ENCODE measurements at regions not wholly inside any gene's neighbourhood (a gene's known extent, or its start where the extent isn't known, plus 50 kb on each side); places are given as distances from the start of the nearest gene placed in this dataset.
"Not testable (repeated sequence)": the region's sequence is repeated elsewhere in the genome, so short reads cannot be mapped to it uniquely, and the experiment has no call there.

DNA sequence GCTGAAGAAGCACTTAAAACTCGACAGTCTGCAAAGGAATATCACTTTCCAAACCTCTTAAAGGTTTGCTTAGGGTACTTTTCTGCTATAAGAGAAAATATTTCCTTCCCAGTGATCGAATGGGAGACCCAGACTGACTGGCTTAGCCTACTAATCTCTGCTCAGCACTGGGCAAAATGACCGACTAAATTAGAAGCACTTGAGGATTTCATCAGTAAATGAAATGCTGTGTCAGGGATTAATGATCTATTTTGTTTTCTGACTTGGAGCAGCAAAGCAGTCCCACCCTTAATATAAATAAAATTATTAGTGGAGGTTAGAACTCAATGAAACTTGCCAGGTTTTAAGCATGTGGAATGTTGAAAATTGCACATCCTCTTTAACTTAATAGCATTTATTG is 411.6 kb downstream of the NEBL start:
- no peak for DNase-seq

DNA sequence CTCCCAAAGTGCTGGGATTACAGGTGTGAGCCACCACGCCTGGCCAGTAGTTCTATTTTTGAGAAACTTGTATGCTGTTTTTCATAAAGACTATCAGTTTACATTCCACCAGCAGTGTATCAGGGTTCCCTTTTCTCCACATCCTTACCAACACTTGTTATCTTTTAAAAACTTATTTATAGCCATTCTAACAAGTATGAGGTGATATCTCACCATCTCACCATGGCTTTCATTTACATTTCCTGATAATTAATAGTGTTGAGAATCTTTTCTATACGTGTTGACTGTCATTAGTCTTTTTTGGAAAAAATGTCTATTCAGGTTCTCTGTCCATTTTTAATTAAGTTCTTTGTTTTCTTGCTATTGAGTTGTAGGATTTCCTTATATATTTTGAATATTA is 416.1 kb downstream of the NEBL start:
- no peak for DNase-seq

DNA sequence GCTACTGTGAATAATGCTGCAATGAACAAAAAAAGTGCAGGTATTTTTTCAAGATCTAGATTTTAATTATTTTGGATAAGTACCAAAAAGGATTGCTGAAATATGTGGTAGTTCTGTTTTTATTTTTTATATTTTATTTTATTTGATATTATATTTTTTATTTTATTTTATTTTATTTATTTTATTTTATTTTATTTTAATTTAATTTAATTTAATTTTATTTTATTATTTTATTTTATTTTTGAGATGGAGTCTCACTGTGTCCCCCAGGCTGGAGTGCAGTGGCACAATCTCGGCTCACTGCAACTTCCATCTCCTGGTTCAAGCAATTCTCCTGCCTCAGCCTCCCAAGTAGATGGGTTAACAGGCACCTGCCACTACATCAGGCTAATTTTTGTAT is 416.5 kb downstream of the NEBL start:
- not testable (repeated sequence) for DNase-seq

DNA sequence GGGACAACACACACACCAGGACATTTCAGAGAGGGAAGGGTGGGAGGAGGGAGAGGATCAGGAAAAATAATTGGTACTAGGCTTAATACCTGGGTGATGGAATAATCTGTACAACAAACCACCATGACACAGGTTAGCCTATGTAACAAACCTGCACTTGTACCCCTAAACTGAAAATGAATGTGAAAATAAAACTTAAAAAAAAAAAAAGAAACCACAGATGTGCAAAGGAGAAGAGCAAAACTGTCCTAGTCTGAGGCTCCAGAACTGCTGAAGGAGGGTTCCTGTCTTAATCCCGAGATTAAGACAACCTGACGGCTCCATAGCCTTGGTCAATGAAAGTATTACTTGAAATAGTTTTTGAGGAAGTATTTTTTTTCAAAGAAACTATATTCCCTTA is 423.0 kb downstream of the NEBL start:
- DNase-seq = no peak

DNA sequence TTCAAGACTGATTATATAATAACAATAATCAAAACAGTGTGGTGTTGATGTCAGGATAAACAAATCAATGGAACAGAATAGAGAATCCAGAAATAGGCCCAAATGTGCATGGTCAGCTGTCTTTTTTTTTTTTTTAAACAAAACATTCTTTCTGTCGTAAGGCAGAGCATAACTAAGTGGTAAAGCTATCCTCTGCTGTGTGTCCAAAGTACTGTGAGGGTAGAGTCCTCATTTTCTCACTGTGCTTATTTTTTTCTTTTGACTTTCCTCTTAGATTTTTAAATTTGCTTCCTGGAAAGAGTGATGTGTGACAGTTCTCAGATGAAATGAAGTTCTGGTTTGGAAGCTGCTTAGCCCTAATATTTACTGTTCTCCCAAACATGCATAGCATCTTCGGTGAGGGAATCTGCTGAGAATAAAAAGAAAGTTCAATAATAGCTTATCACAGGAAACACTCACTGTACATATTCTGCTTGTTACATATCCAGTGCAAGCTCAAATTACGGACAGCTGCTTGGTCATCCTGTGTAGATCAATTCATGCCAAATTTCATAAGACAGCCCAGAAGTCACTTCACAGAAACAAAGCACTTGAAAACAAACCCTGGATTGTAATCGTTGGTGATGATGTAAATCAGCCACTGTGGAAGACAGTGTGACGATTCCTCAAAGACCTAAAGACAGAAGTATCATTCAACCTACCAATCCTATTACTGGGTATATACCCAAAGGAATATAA is 423.9 kb downstream of the NEBL start:
- no peak for DNase-seq

DNA sequence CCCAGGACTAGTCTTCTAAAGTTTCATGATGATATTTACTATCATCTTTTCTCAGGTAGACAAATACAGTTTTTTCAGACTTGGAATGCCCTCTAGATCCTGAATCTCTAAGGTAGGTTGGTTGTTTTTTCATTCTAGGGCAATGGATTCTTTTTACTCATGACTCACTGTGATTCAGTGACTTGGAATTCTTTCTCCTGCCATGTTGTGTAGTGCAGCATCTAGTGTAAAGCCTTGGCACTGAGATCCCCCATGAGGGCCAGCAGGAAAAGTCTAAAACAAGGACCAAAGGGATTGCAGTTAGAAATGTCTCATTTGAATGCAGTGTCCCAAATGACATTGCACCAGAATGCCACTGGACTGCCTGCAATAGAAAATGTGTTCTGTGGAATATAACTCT is 430.4 kb downstream of the NEBL start:
- DNase-seq = no peak

DNA sequence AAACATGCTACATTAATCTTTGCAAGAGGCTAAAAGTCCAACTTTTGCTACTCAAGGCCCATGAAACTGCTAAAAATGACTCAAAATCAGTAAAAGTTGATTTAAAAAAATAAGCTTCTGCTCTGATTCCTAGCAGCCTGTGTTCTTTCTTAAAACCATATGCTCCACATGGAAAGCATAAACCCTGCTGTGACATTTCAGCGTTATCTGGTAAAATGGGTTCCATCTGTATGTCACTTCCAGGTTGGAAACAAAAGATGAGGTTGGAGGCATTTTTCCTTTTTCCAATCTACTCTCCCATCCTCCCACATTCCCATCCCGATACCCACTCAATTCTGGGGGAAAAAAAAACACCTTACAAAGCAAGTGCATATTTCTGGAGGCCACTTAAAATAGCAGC is 439.5 kb downstream of the NEBL start:
- no peak for DNase-seq

DNA sequence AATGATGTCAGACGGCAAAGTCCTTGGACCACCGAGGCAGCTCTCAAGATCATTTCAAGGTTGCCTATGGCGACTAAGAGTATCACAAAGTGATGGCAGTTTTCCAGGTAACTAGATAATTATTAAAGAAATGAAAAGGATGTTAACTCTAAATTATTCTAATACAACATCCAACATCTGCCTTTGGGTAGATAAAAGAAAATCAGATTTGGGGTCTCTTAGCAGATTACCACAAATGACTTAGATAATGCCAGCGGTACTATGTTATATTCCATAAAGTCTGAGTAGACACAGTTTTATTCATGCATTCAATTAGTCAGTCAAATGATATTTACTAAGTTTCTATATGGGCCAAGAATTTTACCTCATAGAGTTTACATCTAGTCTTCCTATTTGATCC is 441.3 kb downstream of the NEBL start:
- no peak for DNase-seq

DNA sequence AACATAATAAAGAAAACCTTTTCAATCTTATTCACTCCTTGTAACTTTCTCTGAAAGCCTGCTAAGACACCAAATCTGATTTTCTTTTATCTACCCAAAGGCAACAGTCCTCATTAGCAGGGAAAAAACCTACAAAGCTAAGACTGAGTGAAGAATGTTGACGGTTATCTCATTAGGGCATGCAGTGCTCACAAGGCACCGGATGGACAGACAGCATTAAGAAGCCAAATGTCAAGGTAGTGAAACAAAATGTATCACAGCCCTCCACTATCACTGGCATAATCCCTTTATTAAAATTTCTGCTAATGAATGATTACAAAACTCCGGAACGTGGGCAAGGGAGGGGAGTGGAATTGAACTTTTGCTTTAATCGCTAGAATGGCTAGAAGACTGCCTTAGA is 442.8 kb downstream of the NEBL start:
- DNase-seq = no peak

DNA sequence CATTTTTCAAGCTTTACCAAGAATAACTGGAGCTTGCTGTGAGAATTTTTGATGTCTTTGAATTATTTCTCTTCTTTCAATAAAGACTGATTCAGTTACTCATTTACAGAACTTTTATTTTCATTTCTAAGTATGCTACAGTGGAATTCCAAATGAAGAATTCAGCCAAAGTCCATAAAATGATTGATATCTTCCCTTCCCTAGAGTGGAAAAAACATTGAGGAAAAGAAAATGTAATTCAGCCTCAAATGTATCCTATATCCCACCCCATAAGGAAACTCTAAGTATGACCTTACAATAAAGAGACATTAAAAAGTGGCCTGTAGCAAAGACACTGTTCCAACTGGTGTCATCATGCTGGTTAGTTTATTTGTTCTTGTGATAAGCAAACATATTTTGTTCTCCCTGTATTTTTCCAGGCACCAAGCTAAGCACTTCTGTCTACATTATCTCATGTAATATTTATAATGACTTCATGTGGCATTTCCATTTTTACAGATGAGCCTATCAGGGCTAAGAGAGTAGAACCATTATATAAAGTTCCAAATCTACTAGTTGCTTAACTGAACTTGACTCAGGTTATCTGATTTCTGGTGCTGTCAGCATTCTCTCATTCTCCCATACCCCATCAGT is 450.4 kb downstream of the NEBL start:
- no peak for DNase-seq

DNA sequence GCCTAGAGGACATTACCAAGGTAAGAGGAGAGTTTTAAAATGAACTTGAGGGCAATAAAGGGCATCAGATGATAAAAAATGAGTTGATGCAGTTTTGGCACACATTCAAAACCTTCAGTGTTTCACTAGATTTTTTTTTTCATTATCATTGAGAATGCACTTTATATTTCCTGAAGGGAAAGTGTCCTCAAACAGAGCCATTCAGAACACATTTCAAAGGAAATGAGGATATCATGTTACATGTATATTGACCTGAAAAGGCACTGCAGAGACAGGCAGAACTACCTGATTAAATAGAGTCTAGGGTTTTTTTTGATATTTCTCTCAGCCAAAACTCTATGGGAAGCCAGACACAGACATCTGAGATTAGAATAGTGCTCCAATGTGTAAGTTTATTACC is 454.0 kb downstream of the NEBL start:
- no peak for DNase-seq

DNA sequence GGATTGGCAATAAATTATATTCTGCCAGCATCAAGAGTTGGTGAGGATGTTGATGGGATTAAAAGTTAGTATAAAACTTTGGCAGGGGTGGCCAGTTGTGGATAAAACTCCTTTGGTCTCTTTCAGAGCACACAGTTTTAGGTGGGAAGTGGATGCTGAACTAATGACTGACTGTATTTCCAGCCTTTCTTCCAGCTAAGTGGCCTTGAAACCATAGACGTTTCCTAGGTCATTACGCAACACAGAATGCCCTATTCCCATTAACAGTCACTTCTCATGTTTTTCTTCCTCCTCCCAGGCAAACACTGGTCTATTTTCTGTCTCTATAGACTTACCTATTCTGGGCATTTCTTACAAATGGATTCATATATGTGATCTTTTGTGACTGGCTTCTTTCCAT is 467.4 kb downstream of the NEBL start:
- no peak for DNase-seq

DNA sequence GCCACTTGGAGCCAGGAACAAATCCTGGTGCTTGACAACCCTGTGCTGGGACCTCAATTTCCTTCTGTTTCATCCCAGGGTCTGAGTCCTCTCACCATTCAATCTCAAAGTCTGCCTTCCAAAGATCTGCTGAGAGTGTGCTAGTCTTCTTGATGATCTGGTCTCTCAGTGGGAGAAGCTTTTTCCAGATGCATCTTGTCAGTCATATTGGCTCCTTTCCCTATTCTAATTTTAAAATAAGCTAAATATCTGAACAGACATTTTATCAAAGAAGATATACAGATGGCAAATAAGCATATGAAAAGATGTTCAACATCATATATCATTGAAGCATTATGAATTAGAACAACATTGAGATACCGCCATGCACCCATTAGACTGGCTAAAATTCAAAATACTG is 469.3 kb downstream of the NEBL start:
- DNase-seq = no peak

DNA sequence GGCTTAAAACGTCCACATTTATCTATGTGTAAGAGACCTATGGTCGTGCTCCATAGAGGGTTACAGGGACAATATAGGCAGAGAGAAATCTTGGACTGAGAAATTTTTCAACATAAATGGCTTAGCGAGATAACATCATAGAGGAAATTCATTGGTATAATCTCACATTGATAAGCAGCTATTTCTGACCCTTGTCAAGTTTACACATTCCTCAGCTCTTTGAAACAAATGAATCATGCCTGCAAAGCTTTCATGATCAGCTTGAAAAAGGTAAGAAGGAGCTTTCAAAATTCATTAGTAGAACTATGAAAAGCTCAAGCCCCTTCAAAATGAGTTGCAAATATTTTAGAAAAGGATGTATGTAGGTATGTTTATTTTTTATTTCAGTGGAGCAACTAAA is 478.8 kb downstream of the NEBL start:
- no peak for DNase-seq

DNA sequence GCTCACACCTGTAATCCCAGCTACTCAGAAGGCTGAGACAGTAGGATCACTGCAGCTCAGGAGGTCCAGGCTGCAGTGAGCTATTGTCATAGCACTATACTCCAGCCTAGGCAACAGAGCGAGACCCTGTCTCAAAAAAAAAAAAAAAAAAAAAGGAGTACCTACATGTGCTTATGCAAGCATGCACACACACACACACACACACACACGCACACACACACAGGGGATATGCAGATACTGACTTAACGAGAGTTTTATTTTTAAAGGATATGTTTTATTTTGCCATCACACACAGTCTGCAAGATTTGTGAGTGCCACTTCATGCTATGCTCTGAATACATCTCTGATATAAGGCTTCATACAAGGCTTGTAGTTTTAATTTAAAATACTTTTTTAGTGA is 479.3 kb downstream of the NEBL start:
- no peak for DNase-seq

DNA sequence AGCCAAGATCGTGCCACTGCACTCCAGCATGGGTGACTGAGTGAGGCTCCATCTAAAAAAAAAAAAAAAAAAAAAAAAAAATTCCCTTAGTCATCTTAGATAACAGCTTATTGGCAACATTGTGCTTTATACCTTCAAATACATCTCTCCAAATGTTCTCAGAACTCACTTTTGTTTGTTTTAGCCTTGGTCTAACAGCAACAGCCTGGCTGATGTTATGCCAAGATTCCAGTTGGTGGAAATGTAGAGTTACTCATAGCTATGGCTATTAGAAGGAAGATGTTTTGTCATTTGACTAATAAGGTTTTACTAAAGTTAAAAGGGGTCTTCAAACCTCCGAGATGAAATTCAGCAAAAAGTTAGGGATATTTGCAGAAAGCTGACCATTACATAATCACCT is 481.4 kb downstream of the NEBL start:
- no peak for DNase-seq

DNA sequence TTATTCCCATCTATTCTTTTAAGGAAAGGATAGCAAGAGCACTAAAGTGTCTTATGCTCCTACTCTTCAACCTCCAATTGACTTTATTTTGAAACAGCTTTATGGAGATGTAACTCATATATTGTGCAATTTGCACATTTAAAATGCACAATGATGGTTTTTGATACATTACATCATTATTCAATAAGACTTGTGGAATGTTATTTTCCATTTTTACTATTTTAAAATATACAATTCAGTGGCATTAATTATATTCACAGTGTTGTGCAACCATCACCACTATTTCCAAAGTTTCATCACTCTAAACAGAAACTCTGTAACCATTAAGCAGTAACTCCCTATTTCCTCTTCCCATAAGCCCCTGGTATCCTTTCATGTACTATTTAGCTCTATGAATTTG is 489.8 kb downstream of the NEBL start:
- no peak for DNase-seq

DNA sequence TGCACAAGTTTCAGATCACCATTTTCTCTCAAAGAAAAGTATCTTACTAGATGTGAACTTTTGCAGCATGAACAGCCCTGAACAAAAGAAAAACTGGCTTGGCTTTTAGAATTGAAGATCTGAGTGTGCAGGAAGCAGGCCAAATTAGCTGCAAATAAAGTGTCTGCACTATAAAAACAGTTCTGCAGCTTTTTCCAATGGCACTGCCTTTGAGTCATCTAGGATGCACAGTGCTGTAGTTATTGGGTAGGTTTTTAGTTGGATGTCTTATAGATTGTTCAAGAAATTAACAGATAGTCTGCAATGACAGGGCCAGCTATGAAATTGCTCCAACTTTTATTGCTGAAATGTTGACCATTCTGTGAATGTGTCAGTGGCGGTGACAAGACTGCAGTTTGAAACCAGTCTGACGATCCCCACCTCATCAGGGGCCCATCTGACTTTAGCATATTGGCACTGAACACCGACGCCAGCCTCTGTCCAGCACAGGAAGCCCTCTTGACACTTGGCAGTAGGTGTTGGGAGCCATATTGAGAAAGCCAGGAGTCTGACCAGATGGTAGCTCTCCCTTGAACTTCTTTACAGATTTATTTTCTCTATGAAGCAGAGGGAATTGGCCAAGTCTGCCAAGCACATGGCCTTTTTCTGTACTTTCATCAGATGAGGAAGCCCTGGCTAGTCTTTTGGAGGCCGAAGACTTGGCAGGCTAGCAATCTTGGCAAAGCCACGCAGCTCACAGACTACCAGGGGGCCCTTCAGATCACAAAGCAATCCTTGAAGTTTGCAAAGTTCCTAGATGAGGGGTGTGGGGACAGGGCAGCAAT is 490.6 kb downstream of the NEBL start:
- no peak for DNase-seq

DNA sequence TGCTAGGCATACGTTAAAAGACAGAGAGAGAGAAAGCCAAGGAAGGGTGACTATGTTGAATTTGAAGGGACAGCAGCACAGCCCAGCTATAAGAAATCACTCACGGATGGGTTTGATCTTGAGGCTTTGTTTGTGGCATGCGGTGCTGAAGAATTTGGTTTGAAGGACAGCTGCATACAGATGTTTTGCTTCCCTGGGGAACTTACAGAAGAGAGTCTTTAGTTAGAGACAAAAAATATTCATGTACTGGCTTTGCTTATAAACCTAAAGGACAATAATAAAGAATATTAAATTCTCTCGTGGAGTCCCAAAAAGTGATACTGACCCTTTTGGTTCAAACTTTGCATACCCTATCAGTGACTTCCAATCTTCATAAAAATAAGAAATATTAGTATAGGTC is 491.4 kb downstream of the NEBL start:
- DNase-seq = no peak

DNA sequence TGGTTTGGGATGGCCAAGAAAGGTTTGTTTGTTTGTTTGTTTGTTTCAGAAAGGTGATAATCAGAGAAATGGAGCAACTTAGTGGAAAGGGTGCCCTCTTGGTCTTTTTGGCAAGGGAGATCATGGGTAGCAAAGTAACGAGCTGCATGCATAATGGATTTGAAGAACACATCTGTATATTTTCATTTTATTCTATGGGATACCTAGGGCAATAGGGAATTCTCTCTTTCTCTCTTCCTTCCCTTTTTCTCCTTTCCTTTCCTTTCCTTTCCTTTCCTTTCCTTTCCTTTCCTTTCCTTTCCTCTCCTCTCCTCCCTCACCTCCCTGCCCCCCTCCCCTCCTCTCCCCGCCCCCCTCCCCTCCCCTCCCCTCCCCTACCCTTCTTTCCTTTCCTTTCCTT is 492.1 kb downstream of the NEBL start:
- no peak for DNase-seq

DNA sequence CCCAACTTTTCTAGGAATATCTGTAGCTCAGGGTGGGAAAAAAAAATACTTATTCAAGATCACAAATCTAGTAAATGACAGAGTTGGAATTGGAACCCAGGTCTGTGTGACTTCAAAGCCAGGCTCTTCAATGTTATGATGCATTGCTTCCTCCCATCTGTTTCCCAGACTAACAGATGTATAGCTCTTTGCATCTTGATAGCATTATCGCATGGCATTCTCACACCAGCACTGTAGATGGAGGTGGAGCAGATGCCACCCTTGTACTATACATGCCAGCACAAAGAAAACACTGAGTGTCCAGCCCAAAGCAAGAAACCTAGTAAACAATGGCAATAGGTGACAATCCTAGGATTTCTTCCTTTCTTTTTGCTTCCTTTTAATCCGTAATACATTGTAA is 497.3 kb downstream of the NEBL start:
- DNase-seq = no peak

DNA sequence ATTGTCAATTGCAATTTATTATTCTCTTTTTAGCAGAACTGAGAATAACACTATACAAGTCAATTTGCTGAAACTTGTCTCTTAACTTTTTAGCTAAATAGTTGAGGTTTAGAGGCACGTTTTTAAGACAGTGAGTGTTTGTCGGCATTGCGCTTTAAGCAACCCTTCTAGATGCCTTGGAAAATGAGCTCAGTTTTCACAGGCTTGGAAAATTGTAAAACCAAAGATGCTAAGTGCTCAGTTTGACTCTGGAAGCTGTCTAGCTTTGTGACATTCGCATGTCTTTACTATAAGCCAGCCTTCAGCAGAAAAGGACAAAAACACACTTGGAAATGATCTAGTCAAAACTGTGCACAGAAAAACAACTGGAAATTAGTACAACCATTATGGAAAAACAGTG is 500.4 kb downstream of the NEBL start:
- no peak for DNase-seq

DNA sequence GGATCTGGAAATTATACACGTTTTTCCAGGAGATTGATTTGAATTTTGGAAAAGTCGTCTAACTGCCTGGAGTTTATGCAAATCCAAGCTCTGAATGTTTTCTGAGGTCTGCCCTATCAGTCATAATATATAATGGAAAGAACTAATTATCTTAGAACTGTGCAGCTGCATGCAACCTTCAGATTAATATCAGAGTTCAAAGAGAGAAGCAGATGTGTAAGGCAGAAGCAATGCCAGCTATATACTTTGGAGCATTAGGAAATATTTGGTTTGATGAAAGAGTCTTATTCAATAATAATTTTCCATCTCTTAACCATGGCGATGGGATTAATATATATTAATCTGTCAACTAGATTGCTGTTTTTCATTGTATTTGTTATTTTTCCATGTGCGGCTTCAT is 500.9 kb downstream of the NEBL start:
- DNase-seq = no peak

DNA sequence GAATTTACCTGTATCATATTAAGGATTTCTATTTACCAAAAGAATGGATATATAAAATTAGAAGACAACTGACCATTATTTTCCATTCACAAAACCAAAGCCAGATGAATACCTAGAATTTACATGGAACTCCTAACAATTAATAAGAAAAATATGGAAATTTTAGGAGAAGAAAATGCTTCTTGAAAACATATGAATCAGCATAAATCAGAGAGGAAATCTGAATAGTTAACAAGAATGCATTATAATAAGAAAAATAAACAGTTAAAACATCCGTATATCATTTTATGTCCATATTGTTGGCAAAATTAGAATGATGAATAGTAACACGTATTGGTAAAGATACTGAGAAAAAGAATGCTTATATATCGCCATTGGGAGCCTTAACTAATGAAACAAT is 505.5 kb downstream of the NEBL start:
- DNase-seq = no peak

All from CD4-positive, alpha-beta T cell treated with Interleukin-1 beta for 1 hour (primary cell).